Stomach (tissue), 4 donors: ENCODE measurements at regions not wholly inside any gene's neighbourhood (a gene's known extent, or its start where the extent isn't known, plus 50 kb on each side); places are given as distances from the start of the nearest gene placed in this dataset.

Experiments
- CTCF ChIP-seq, 7 experiments: fragments of 450-650 bp in 4 of 7; fragments of 200-600 bp in 3 of 7; sonication (generic) in 3 of 7; IDR thresholded peaks; one replicate each; pipeline ENCODE4 v1.5.1; 2016 to 2019; ENCODE audit warnings: antibody characterized with exemption in 7 of 7, control low read depth in 2 of 7, mild to moderate bottlenecking in 1 of 7
- POLR2A ChIP-seq, 4 donors: fragments of 450-650 bp; IDR thresholded peaks; one replicate each; pipeline ENCODE4 v1.6.1; 2016; ENCODE audit warnings: antibody characterized with exemption in 4 of 4, control low read depth in 2 of 4, mild to moderate bottlenecking in 1 of 4, moderate library complexity in 1 of 4
- POLR2AphosphoS5 ChIP-seq, 3 donors: sonication (generic); formaldehyde crosslinking; IDR thresholded peaks; one replicate each; pipeline ENCODE4 v1.6.1; 2016; ENCODE audit warnings: antibody characterized with exemption in 3 of 3

- TF ChIP-seq CTCF (IDR thresholded peaks at IDR 0.05): no peak
- no peak for TF ChIP-seq POLR2A (IDR thresholded peaks at IDR 0.05)
- no peak for TF ChIP-seq POLR2AphosphoS5 (IDR thresholded peaks at IDR 0.05)
Measured at GRCh38 chrX:39852491-39852890, 245.3 kb downstream of the BCOR start.
